ENCODE measurements at regions not wholly inside any gene's neighbourhood (a gene's known extent, or its start where the extent isn't known, plus 50 kb on each side); places are given as distances from the start of the nearest gene placed in this dataset.

- no peak overlapping the region for H3K4me3 ChIP-seq (ENCODE audit: low read length)
- H3K9me3 ChIP-seq (ENCODE audit: insufficient read depth, low read length): 0 out of 2 replicates have a peak, but pooled peaks cover 5% of the 10 kb centered on the region
- H3K4me1 ChIP-seq (ENCODE audit: low read length): peaks cover 35% of the 10 kb centered on the region
- no peaks in the 10 kb centered on the region for H3K27me3 ChIP-seq (ENCODE audit: low read depth, low read length)
- H2AFZ ChIP-seq (ENCODE audit: low read depth, low read length): no peak overlapping the region
- H3K9ac ChIP-seq (ENCODE audit: low read length): no peak overlapping the region
- no peaks in the 10 kb centered on the region for H4K20me1 ChIP-seq (ENCODE audit: insufficient read depth, low read length)
- TF ChIP-seq, protein P1, sequence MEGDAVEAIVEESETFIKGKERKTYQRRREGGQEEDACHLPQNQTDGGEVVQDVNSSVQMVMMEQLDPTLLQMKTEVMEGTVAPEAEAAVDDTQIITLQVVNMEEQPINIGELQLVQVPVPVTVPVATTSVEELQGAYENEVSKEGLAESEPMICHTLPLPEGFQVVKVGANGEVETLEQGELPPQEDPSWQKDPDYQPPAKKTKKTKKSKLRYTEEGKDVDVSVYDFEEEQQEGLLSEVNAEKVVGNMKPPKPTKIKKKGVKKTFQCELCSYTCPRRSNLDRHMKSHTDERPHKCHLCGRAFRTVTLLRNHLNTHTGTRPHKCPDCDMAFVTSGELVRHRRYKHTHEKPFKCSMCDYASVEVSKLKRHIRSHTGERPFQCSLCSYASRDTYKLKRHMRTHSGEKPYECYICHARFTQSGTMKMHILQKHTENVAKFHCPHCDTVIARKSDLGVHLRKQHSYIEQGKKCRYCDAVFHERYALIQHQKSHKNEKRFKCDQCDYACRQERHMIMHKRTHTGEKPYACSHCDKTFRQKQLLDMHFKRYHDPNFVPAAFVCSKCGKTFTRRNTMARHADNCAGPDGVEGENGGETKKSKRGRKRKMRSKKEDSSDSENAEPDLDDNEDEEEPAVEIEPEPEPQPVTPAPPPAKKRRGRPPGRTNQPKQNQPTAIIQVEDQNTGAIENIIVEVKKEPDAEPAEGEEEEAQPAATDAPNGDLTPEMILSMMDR (IDR thresholded peaks at IDR 0.05; ENCODE audit: low read depth, low read length): no peak
- TF ChIP-seq EZH2phosphoT487 (IDR thresholded peaks at IDR 0.05; ENCODE audit: low read depth): no peak
- H3K27ac ChIP-seq (ENCODE audit: low read length): no peak overlapping the region
- no peaks in the 10 kb centered on the region for H3K36me3 ChIP-seq (replicated peaks; ENCODE audit: low read depth, low read length)
- no peaks in the 10 kb centered on the region for H3K79me2 ChIP-seq (ENCODE audit: low read length)
- no peak overlapping the region for H3K4me2 ChIP-seq (ENCODE audit: low read length)
Observed at GRCh38 chr3:102054543-102055080, 205.3 kb downstream of the NFKBIZ start.

DNA sequence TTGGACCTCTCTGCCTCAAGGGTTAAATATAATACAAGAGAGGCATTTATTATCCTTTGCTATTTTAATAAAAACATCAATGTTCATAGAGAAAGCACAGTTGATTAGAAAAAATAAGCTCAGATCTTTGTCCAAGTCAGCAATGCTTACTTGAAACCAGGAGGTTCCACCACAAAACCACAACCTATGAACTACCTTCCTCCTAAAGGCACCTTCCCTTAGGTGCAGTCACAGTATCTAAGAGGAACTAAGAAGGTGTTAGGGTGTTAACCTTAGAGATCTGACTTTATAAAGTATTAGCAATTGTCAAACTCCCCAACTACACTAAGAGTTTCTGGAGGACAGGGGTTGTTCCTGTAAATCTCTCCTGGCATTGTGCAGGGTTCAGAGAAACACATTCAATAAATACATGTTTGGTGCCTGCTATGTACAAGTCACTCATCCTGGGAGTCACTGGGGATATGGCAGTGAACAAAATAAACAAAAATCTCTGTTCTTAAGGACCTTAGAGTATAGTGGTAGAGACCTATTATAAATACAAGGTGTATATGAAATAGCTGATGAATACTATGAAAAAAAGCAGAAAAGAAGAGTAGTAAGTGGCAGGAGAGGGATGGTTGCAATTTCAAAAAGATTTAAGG is 208.6 kb downstream of the NFKBIZ start:
- H3K4me1 ChIP-seq (ENCODE audit: low read length): peaks cover 51% of the 10 kb centered on the region
- no peak overlapping the region for H2AFZ ChIP-seq (ENCODE audit: low read depth, low read length)
- no peaks in the 10 kb centered on the region for H3K27me3 ChIP-seq (ENCODE audit: low read depth, low read length)
- TF ChIP-seq EZH2phosphoT487 (IDR thresholded peaks at IDR 0.05; ENCODE audit: low read depth): no peak
- no peaks in the 10 kb centered on the region for H3K79me2 ChIP-seq (ENCODE audit: low read length)
- H3K9ac ChIP-seq (ENCODE audit: low read length): peak overlapping the region; percentile 72; the same call in 1 of the 2 replicates
- peak overlapping the region; percentile 73 for H3K4me2 ChIP-seq (ENCODE audit: low read length)
- H3K36me3 ChIP-seq (replicated peaks; ENCODE audit: low read depth, low read length): no peaks in the 10 kb centered on the region
- peak overlapping the region; percentile 95 for H3K27ac ChIP-seq (ENCODE audit: low read length)
- no peaks in the 10 kb centered on the region for H3K9me3 ChIP-seq (ENCODE audit: insufficient read depth, low read length)
- H3K4me3 ChIP-seq (ENCODE audit: low read length): no peak overlapping the region; the same call in 1 of the 2 replicates
- H4K20me1 ChIP-seq (ENCODE audit: insufficient read depth, low read length): no peaks in the 10 kb centered on the region

GRCh38 chr3:102059145-102059943 is 210.0 kb downstream of the NFKBIZ start:
- TF ChIP-seq, protein P1 (IDR thresholded peaks at IDR 0.05; ENCODE audit: low read depth, low read length): no peak
- TF ChIP-seq EZH2phosphoT487 (IDR thresholded peaks at IDR 0.05; ENCODE audit: low read depth): no peak
- no peaks in the 10 kb centered on the region for H4K20me1 ChIP-seq (ENCODE audit: insufficient read depth, low read length)
- H3K4me3 ChIP-seq (ENCODE audit: low read length): peak overlapping the region; percentile 40
- H3K36me3 ChIP-seq (replicated peaks; ENCODE audit: low read depth, low read length): no peaks in the 10 kb centered on the region
- H3K27ac ChIP-seq (ENCODE audit: low read length): peak overlapping the region; percentile 95
- H3K79me2 ChIP-seq (ENCODE audit: low read length): no peaks in the 10 kb centered on the region
- peak overlapping the region; percentile 73 for H3K4me2 ChIP-seq (ENCODE audit: low read length)
- H3K9me3 ChIP-seq (ENCODE audit: insufficient read depth, low read length): no peaks in the 10 kb centered on the region
- peaks cover 41% of the 10 kb centered on the region for H3K4me1 ChIP-seq (ENCODE audit: low read length)
- peak overlapping the region; percentile 72 for H3K9ac ChIP-seq (ENCODE audit: low read length)
- no peaks in the 10 kb centered on the region for H3K27me3 ChIP-seq (ENCODE audit: low read depth, low read length)
- no peak overlapping the region; the same call in 1 of the 2 replicates for H2AFZ ChIP-seq (ENCODE audit: low read depth, low read length)

DNA sequence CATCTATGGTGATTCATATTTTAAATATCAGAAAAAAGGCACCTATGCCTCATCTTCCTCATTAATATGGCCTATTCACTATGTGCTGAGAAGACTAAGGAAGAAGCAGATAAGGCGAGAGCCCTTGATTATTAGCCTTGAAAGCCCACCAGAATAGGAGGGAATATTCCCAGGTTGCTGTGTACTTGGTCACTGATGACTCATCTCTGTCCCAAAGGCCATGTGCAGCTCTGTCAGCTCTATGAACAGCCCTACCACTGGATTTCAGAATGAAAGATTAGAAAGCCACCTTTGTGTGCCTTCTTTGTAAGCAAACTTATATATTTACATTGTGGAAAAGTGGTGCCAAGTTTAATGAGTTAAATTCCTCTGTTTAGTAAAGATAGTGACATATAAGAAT is 211.5 kb downstream of the NFKBIZ start:
- Histone ChIP-seq H3K9ac (ENCODE audit: low read length) (peak overlapping the region; percentile 10; the same call in 1 of the 2 replicates), H3K4me1 (ENCODE audit: low read length) (peaks cover 41% of the 10 kb centered on the region), H3K27ac (ENCODE audit: low read length) (peak overlapping the region; percentile 44; the same call in 1 of the 2 replicates), H3K36me3 (replicated peaks; ENCODE audit: low read depth, low read length) (no peaks in the 10 kb centered on the region), H3K4me2 (ENCODE audit: low read length) (peak overlapping the region; percentile 7; the same call in 1 of the 2 replicates), H2AFZ (ENCODE audit: low read depth, low read length) (no peak overlapping the region), H3K9me3 (ENCODE audit: insufficient read depth, low read length) (no peaks in the 10 kb centered on the region), H3K27me3 (ENCODE audit: low read depth, low read length) (no peaks in the 10 kb centered on the region), H3K4me3 (ENCODE audit: low read length) (no peak overlapping the region), H4K20me1 (ENCODE audit: insufficient read depth, low read length) (no peaks in the 10 kb centered on the region), H3K79me2 (ENCODE audit: low read length) (no peaks in the 10 kb centered on the region)
- TF ChIP-seq EZH2phosphoT487 (IDR thresholded peaks at IDR 0.05; ENCODE audit: low read depth): no peak
- TF ChIP-seq, protein P1 (IDR thresholded peaks at IDR 0.05; ENCODE audit: low read depth, low read length): no peak
